ENCODE measurements at regions not wholly inside any gene's neighbourhood (a gene's known extent, or its start where the extent isn't known, plus 50 kb on each side); places are given as distances from the start of the nearest gene placed in this dataset.

- no peak for DNase-seq (ENCODE audit: low spot score)
These were observed 163.3 kb upstream of the LEF1 start for GRCh38 chr4:108331905-108332632.

- no peak for DNase-seq (ENCODE audit: low spot score)
These were observed 159.6 kb upstream of the LEF1 start for GRCh38 chr4:108328383-108328732.

GRCh38 chr4:108327642-108328382 lies 159.1 kb upstream of the LEF1 start:
- no peak for DNase-seq (ENCODE audit: low spot score)

GRCh38 chr4:108325561-108325960 lies 156.8 kb upstream of the LEF1 start:
- no peak for DNase-seq (ENCODE audit: low spot score)

- DNase-seq (ENCODE audit: low spot score) = no peak
These were observed 155.7 kb upstream of the LEF1 start for GRCh38 chr4:108324450-108324849.

- no peak for DNase-seq (ENCODE audit: low spot score)
These were observed 153.8 kb upstream of the LEF1 start for GRCh38 chr4:108322497-108322896.

GRCh38 chr4:108320061-108320460 lies 151.3 kb upstream of the LEF1 start:
- no peak for DNase-seq (ENCODE audit: low spot score)

GRCh38 chr4:108317377-108317776 lies 148.6 kb upstream of the LEF1 start:
- no peak for DNase-seq (ENCODE audit: low spot score)

GRCh38 chr4:108315694-108316093 lies 147.0 kb upstream of the LEF1 start:
- no peak for DNase-seq (ENCODE audit: low spot score)

- DNase-seq (ENCODE audit: low spot score) = no peak
These were observed 146.3 kb upstream of the LEF1 start for GRCh38 chr4:108314900-108315589.

- no peak for DNase-seq (ENCODE audit: low spot score)
These were observed 145.0 kb upstream of the LEF1 start for GRCh38 chr4:108313546-108314339.

- no peak for DNase-seq (ENCODE audit: low spot score)
These were observed 142.6 kb upstream of the LEF1 start for GRCh38 chr4:108311313-108311712.

- DNase-seq (ENCODE audit: low spot score) = no peak
These were observed 134.9 kb upstream of the LEF1 start for GRCh38 chr4:108303488-108304177.

GRCh38 chr4:108301545-108302251 lies 133.0 kb upstream of the LEF1 start:
- no peak for DNase-seq (ENCODE audit: low spot score)

GRCh38 chr4:108297605-108298004 lies 128.9 kb upstream of the LEF1 start:
- no peak for DNase-seq (ENCODE audit: low spot score)

GRCh38 chr4:108292229-108292628 lies 123.5 kb upstream of the LEF1 start:
- no peak for DNase-seq (ENCODE audit: low spot score)

- no peak for DNase-seq (ENCODE audit: low spot score)
These were observed 122.4 kb upstream of the LEF1 start for GRCh38 chr4:108291137-108291536.

GRCh38 chr4:108287834-108288413 lies 119.2 kb upstream of the LEF1 start:
- DNase-seq (ENCODE audit: low spot score) = no peak

- no peak for DNase-seq (ENCODE audit: low spot score)
These were observed 111.3 kb upstream of the LEF1 start for GRCh38 chr4:108280072-108280471.

GRCh38 chr4:108276690-108277089 lies 108.0 kb upstream of the LEF1 start:
- no peak for DNase-seq (ENCODE audit: low spot score)

- DNase-seq (ENCODE audit: low spot score) = no peak
These were observed 104.3 kb upstream of the LEF1 start for GRCh38 chr4:108272986-108273385.

Measured in globus pallidus (tissue), 1 donor.